Activated naive CD4-positive, alpha-beta T cell treated with anti-CD3 and anti-CD28 coated beads, Interleukin-2, amount 10 ng/mL, durations not matched to agents 7 days and 5 days (primary cell): ENCODE measurements at regions not wholly inside any gene's neighbourhood (a gene's known extent, or its start where the extent isn't known, plus 50 kb on each side); places are given as distances from the start of the nearest gene placed in this dataset.

Experiments used
- CTCF ChIA-PET: fragments of 350-600 bp; sonication (Branson Sonifier 250); formaldehyde crosslinking; loops from one replicate; lab custom pipeline; 2021; ENCODE audit warnings: antibody characterized with exemption; lab: Charles Lee
- DNase-seq: peaks from one replicate; pipeline ENCODE4 v3.0.0-alpha.2; 2020
- H3K27ac Mint-ChIP-seq: one replicate; pipeline ENCODE4 v1.8.0; 2021; ENCODE audit warnings: mild to moderate bottlenecking, moderate library complexity, mixed read lengths
- H3K27me3 Mint-ChIP-seq: one replicate; pipeline ENCODE4 v1.8.0; 2021; ENCODE audit warnings: mild to moderate bottlenecking, mixed read lengths
- H3K36me3 Mint-ChIP-seq: one replicate; pipeline ENCODE4 v1.8.0; 2021; ENCODE audit warnings: mixed read lengths
- H3K4me1 Mint-ChIP-seq: one replicate; pipeline ENCODE4 v1.8.0; 2021; ENCODE audit warnings: mixed read lengths
- H3K4me3 Mint-ChIP-seq: one replicate; pipeline ENCODE4 v1.8.0; 2021; ENCODE audit warnings: mild to moderate bottlenecking, moderate library complexity, mixed read lengths
- H3K9me3 Mint-ChIP-seq: one replicate; pipeline ENCODE4 v1.8.0; 2021; ENCODE audit warnings: mixed read lengths

- Mint-ChIP-seq H3K4me1 (no peaks in the 10 kb centered on the region), H3K27me3 (no peaks in the 10 kb centered on the region), H3K9me3 (peaks cover 15% of the 10 kb centered on the region)
Observed at GRCh38 chr14:28426960-28427359, 339.6 kb upstream of the FOXG1 start.

GRCh38 chr14:28436821-28437220 is 329.8 kb upstream of the FOXG1 start:
- H3K27me3 Mint-ChIP-seq, result no peaks in the 10 kb centered on the region
- no peak overlapping the region for H3K27ac Mint-ChIP-seq
- CTCF ChIA-PET, result no interaction called here
- H3K4me1 Mint-ChIP-seq, result no peaks in the 10 kb centered on the region
- H3K9me3 Mint-ChIP-seq, result peaks cover 21% of the 10 kb centered on the region
- H3K4me3 Mint-ChIP-seq, result no peak overlapping the region
- no peak for DNase-seq
- H3K36me3 Mint-ChIP-seq, result no peaks in the 10 kb centered on the region

More at GRCh38 chr14:28426960-28427359, 339.6 kb upstream of the FOXG1 start:
- Mint-ChIP-seq H3K27ac (no peak overlapping the region), H3K36me3 (no peaks in the 10 kb centered on the region), H3K4me3 (no peak overlapping the region)
- DNase-seq, result no peak
- CTCF ChIA-PET, result no interaction called here

- Mint-ChIP-seq H3K4me3 (no peak overlapping the region), H3K36me3 (no peaks in the 10 kb centered on the region), H3K27me3 (no peaks in the 10 kb centered on the region), H3K4me1 (no peaks in the 10 kb centered on the region), H3K27ac (no peak overlapping the region), H3K9me3 (peaks cover 14% of the 10 kb centered on the region)
- CTCF ChIA-PET, result no interaction called here
- DNase-seq, result no peak
Observed at GRCh38 chr14:28461389-28461788, 305.2 kb upstream of the FOXG1 start.

GRCh38 chr14:28467611-28468010 is 299.0 kb upstream of the FOXG1 start:
- no peaks in the 10 kb centered on the region for H3K27me3 Mint-ChIP-seq
- H3K9me3 Mint-ChIP-seq, result peaks cover 18% of the 10 kb centered on the region
- no peak overlapping the region for H3K27ac Mint-ChIP-seq
- no peak overlapping the region for H3K4me3 Mint-ChIP-seq
- CTCF ChIA-PET, result no interaction called here
- H3K4me1 Mint-ChIP-seq, result no peaks in the 10 kb centered on the region
- DNase-seq, result no peak
- no peaks in the 10 kb centered on the region for H3K36me3 Mint-ChIP-seq

- Mint-ChIP-seq H3K4me3 (no peak overlapping the region), H3K27ac (no peak overlapping the region), H3K27me3 (no peaks in the 10 kb centered on the region), H3K4me1 (no peaks in the 10 kb centered on the region), H3K9me3 (peaks cover 20% of the 10 kb centered on the region), H3K36me3 (no peaks in the 10 kb centered on the region)
- CTCF ChIA-PET, result no interaction called here
- no peak for DNase-seq
Observed at GRCh38 chr14:28468191-28469151, 298.1 kb upstream of the FOXG1 start.

- no peak for DNase-seq
- no peaks in the 10 kb centered on the region for H3K27me3 Mint-ChIP-seq
- no peak overlapping the region for H3K27ac Mint-ChIP-seq
- H3K9me3 Mint-ChIP-seq, result peaks cover 12% of the 10 kb centered on the region
- no peaks in the 10 kb centered on the region for H3K4me1 Mint-ChIP-seq
- H3K36me3 Mint-ChIP-seq, result no peaks in the 10 kb centered on the region
- no peak overlapping the region for H3K4me3 Mint-ChIP-seq
- CTCF ChIA-PET, result no interaction called here
Observed at GRCh38 chr14:28482251-28483040, 284.1 kb upstream of the FOXG1 start.

GRCh38 chr14:28483506-28483905 is 283.1 kb upstream of the FOXG1 start:
- no peak for DNase-seq

GRCh38 chr14:28488684-28489083 is 277.9 kb upstream of the FOXG1 start:
- H3K27ac Mint-ChIP-seq, result no peak overlapping the region
- H3K36me3 Mint-ChIP-seq, result no peaks in the 10 kb centered on the region
- H3K27me3 Mint-ChIP-seq, result no peaks in the 10 kb centered on the region
- DNase-seq, result no peak
- no peaks in the 10 kb centered on the region for H3K4me1 Mint-ChIP-seq
- peaks cover 23% of the 10 kb centered on the region for H3K9me3 Mint-ChIP-seq
- H3K4me3 Mint-ChIP-seq, result no peak overlapping the region
- CTCF ChIA-PET, result no interaction called here

More at GRCh38 chr14:28483506-28483905, 283.1 kb upstream of the FOXG1 start:
- Mint-ChIP-seq H3K27me3 (no peaks in the 10 kb centered on the region), H3K4me3 (no peak overlapping the region), H3K36me3 (no peaks in the 10 kb centered on the region), H3K27ac (no peak overlapping the region), H3K4me1 (no peaks in the 10 kb centered on the region), H3K9me3 (peaks cover 13% of the 10 kb centered on the region)
- CTCF ChIA-PET, result no interaction called here

- no peaks in the 10 kb centered on the region for H3K36me3 Mint-ChIP-seq
- no peak for DNase-seq
- CTCF ChIA-PET, result no interaction called here
- H3K4me3 Mint-ChIP-seq, result no peak overlapping the region
- H3K27ac Mint-ChIP-seq, result no peak overlapping the region
- peaks cover 21% of the 10 kb centered on the region for H3K9me3 Mint-ChIP-seq
- H3K27me3 Mint-ChIP-seq, result no peaks in the 10 kb centered on the region
- H3K4me1 Mint-ChIP-seq, result no peaks in the 10 kb centered on the region
Observed at GRCh38 chr14:28493516-28493915, 273.1 kb upstream of the FOXG1 start.

- CTCF ChIA-PET, result no interaction called here
- no peak for DNase-seq
- H3K27me3 Mint-ChIP-seq, result no peaks in the 10 kb centered on the region
- H3K4me1 Mint-ChIP-seq, result no peaks in the 10 kb centered on the region
- H3K27ac Mint-ChIP-seq, result no peak overlapping the region
- H3K4me3 Mint-ChIP-seq, result no peak overlapping the region
- H3K9me3 Mint-ChIP-seq, result peaks cover 17% of the 10 kb centered on the region
- H3K36me3 Mint-ChIP-seq, result no peaks in the 10 kb centered on the region
Observed at GRCh38 chr14:28494196-28494595, 272.4 kb upstream of the FOXG1 start.

- no peaks in the 10 kb centered on the region for H3K4me1 Mint-ChIP-seq
- no peaks in the 10 kb centered on the region for H3K36me3 Mint-ChIP-seq
- H3K27me3 Mint-ChIP-seq, result no peaks in the 10 kb centered on the region
- no peak overlapping the region for H3K4me3 Mint-ChIP-seq
- CTCF ChIA-PET, result no interaction called here
- no peak for DNase-seq
- no peak overlapping the region for H3K27ac Mint-ChIP-seq
- H3K9me3 Mint-ChIP-seq, result peaks cover 20% of the 10 kb centered on the region
Observed at GRCh38 chr14:28496364-28496763, 270.2 kb upstream of the FOXG1 start.

- Mint-ChIP-seq H3K4me1 (no peaks in the 10 kb centered on the region), H3K4me3 (no peak overlapping the region), H3K36me3 (no peaks in the 10 kb centered on the region), H3K27me3 (no peaks in the 10 kb centered on the region), H3K27ac (no peak overlapping the region), H3K9me3 (peaks cover 13% of the 10 kb centered on the region)
- CTCF ChIA-PET, result no interaction called here
- no peak for DNase-seq
Observed at GRCh38 chr14:28502517-28502916, 264.1 kb upstream of the FOXG1 start.

- Mint-ChIP-seq H3K27ac (no peak overlapping the region), H3K4me3 (no peak overlapping the region), H3K9me3 (peaks cover 13% of the 10 kb centered on the region), H3K27me3 (no peaks in the 10 kb centered on the region), H3K36me3 (no peaks in the 10 kb centered on the region), H3K4me1 (no peaks in the 10 kb centered on the region)
- no peak for DNase-seq
- CTCF ChIA-PET, result no interaction called here
Observed at GRCh38 chr14:28515571-28515970, 251.0 kb upstream of the FOXG1 start.

- Mint-ChIP-seq H3K9me3 (peaks cover 44% of the 10 kb centered on the region), H3K36me3 (no peaks in the 10 kb centered on the region), H3K4me3 (no peak overlapping the region), H3K27me3 (no peaks in the 10 kb centered on the region), H3K27ac (no peak overlapping the region), H3K4me1 (no peaks in the 10 kb centered on the region)
- no peak for DNase-seq
- CTCF ChIA-PET, result no interaction called here
Observed at GRCh38 chr14:28536889-28537288, 229.7 kb upstream of the FOXG1 start.
